Neural cell (in vitro differentiated cells): ENCODE measurements at regions not wholly inside any gene's neighbourhood (a gene's known extent, or its start where the extent isn't known, plus 50 kb on each side); places are given as distances from the start of the nearest gene placed in this dataset.

ENCODE experiments used
- H2AFZ ChIP-seq: fragments of 200-600, 300-800 bp; sonication (generic), shearing (Covaris generic); 2 replicates; pipeline ENCODE4 v1.6.0; 2014; ENCODE audit warnings: low read depth, mild to moderate bottlenecking, antibody characterized with exemption, low read length, moderate library complexity
- H3F3A ChIP-seq: fragments of 200-600 bp; shearing (Covaris generic); 2 replicates; pipeline ENCODE4 v1.6.1; 2016; ENCODE audit warnings: mild to moderate bottlenecking, moderate library complexity, mixed read lengths, antibody characterized with exemption, low read length; ENCODE audit not compliant: insufficient read depth, poor library complexity, severe bottlenecking
- H3K27ac ChIP-seq: fragments of 200-600, 300-800 bp; sonication (generic), shearing (Covaris generic); 2 replicates; pipeline ENCODE4 v1.5.1; 2014; ENCODE audit warnings: mild to moderate bottlenecking, low read length, moderate library complexity
- H3K27me3 ChIP-seq: fragments of 300-800, 200-600 bp; sonication (generic), shearing (Covaris generic); 2 replicates; pipeline ENCODE4 v1.6.0; 2014; ENCODE audit warnings: mild to moderate bottlenecking, low read depth, low read length, moderate library complexity; ENCODE audit not compliant: insufficient read depth
- H3K36me3 ChIP-seq: fragments of 300-800, 200-600 bp; sonication (generic), shearing (Covaris generic); 2 replicates; pipeline ENCODE4 v1.5.1; 2014; ENCODE audit warnings: mild to moderate bottlenecking, antibody characterized with exemption, low read length, moderate library complexity; ENCODE audit not compliant: insufficient read depth
- H3K4me2 ChIP-seq: fragments of 300-800, 200-600 bp; sonication (generic), shearing (Covaris generic); 2 replicates; pipeline ENCODE4 v1.6.0; 2014; ENCODE audit warnings: mild to moderate bottlenecking, low read length
- H3K4me3 ChIP-seq: fragments of 300-800, 200-600 bp; sonication (generic), shearing (Covaris generic); 2 replicates; pipeline ENCODE4 v1.5.1; 2014; ENCODE audit warnings: mild to moderate bottlenecking, low read length, moderate library complexity
- H3K79me2 ChIP-seq: fragments of 200-600 bp; shearing (Covaris generic); replicated peaks from 2 replicates; pipeline ENCODE4 v1.6.0; 2014; ENCODE audit warnings: mild to moderate bottlenecking, low read length, moderate library complexity; ENCODE audit not compliant: insufficient read depth
- H3K9ac ChIP-seq: fragments of 300-800, 200-600 bp; sonication (generic), shearing (Covaris generic); 2 replicates; pipeline ENCODE4 v1.6.1; 2016; ENCODE audit warnings: mild to moderate bottlenecking, low read length, mixed read lengths
- H3K9me2 ChIP-seq: fragments of 200-600 bp; shearing (Covaris generic); 2 replicates; pipeline ENCODE4 v1.6.1; 2016; ENCODE audit warnings: mild to moderate bottlenecking, low read length, mixed read lengths; ENCODE audit not compliant: insufficient read depth
- H3K9me3 ChIP-seq: fragments of 200-600, 300-800 bp; sonication (generic), shearing (Covaris generic); 2 replicates; pipeline ENCODE4 v1.6.1; 2016; ENCODE audit warnings: mild to moderate bottlenecking, mixed run types, low read length, moderate library complexity, mixed read lengths
- H4K20me1 ChIP-seq: fragments of 200-600 bp; shearing (Covaris generic); 2 replicates; pipeline ENCODE4 v1.6.1; 2016; ENCODE audit warnings: mild to moderate bottlenecking, mixed run types; ENCODE audit not compliant: insufficient read depth
- CTCF ChIP-seq: fragments of 450-650 bp; IDR thresholded peaks from 2 replicates; pipeline ENCODE4 v1.5.1; 2014; ENCODE audit warnings: antibody characterized with exemption, mild to moderate bottlenecking, moderate library complexity; ENCODE audit not compliant: poor library complexity, severe bottlenecking
- EP300 ChIP-seq: fragments of 450-650 bp; conservative IDR thresholded peaks from 2 replicates; pipeline ENCODE4 v1.6.1; 2014; ENCODE audit warnings: antibody characterized with exemption, mild to moderate bottlenecking, moderate library complexity; ENCODE audit not compliant: poor library complexity, severe bottlenecking
- EZH2 ChIP-seq: fragments of 200-600, 300-800 bp; shearing (Covaris generic), sonication (generic); IDR thresholded peaks from 2 replicates; pipeline ENCODE4 v1.6.1; 2014; ENCODE audit warnings: antibody characterized with exemption, low read length, borderline replicate concordance, mild to moderate bottlenecking; ENCODE audit not compliant: insufficient read depth, poor library complexity, severe bottlenecking
- MXI1 ChIP-seq: fragments of 450-650 bp; conservative IDR thresholded peaks from 2 replicates; pipeline ENCODE4 v1.6.1; 2014; ENCODE audit warnings: antibody characterized with exemption, mild to moderate bottlenecking; ENCODE audit not compliant: poor library complexity, severe bottlenecking
- POLR2AphosphoS5 ChIP-seq: IDR thresholded peaks from 2 replicates; pipeline ENCODE4 v1.6.1; 2012
- RAD21 ChIP-seq: fragments of 450-650 bp; conservative IDR thresholded peaks from 2 replicates; pipeline ENCODE4 v1.6.1; 2014; ENCODE audit warnings: antibody characterized with exemption, mild to moderate bottlenecking, moderate library complexity
- REST ChIP-seq: IDR thresholded peaks from 2 replicates; pipeline ENCODE4 v1.6.1; 2012; ENCODE audit warnings: borderline replicate concordance
- SMC3 ChIP-seq: fragments of 450-650 bp; conservative IDR thresholded peaks from 2 replicates; pipeline ENCODE4 v1.6.1; 2014; ENCODE audit warnings: antibody characterized with exemption, mild to moderate bottlenecking, moderate library complexity; ENCODE audit not compliant: poor library complexity
- TAF1 ChIP-seq: IDR thresholded peaks from 2 replicates; pipeline ENCODE4 v1.6.1; 2012; ENCODE audit warnings: low read depth

- H4K20me1 ChIP-seq, result no peaks in the 10 kb centered on the region
- TF ChIP-seq TAF1 (no peak), SMC3 (no peak), CTCF (no peak), RAD21 (no peak), REST (no peak), MXI1 (no peak), EZH2 (no peak), POLR2AphosphoS5 (no peak), EP300 (no peak)
- H3K27ac ChIP-seq, result no peak overlapping the region
- H3K4me2 ChIP-seq, result no peak overlapping the region
- no peaks in the 10 kb centered on the region for H3K9me2 ChIP-seq
- no peaks in the 10 kb centered on the region for H3K36me3 ChIP-seq
- H3K27me3 ChIP-seq, result no peaks in the 10 kb centered on the region
- no peaks in the 10 kb centered on the region for H3K79me2 ChIP-seq
- H3K9ac ChIP-seq, result no peak overlapping the region
- no peak overlapping the region for H2AFZ ChIP-seq
- H3K4me3 ChIP-seq, result no peak overlapping the region
- H3K9me3 ChIP-seq, result no peaks in the 10 kb centered on the region
- no peaks in the 10 kb centered on the region for H3F3A ChIP-seq
These were observed 323.3 kb upstream of the CTNNB1 start for GRCh38 chr3:40876009-40876408.

- Histone ChIP-seq H3K4me2 (no peak overlapping the region), H3K27ac (no peak overlapping the region), H3K4me3 (no peak overlapping the region), H3K79me2 (no peaks in the 10 kb centered on the region), H4K20me1 (no peaks in the 10 kb centered on the region), H3K27me3 (no peaks in the 10 kb centered on the region), H2AFZ (no peak overlapping the region), H3K9me2 (no peaks in the 10 kb centered on the region), H3K9ac (no peak overlapping the region), H3F3A (no peaks in the 10 kb centered on the region), H3K9me3 (no peaks in the 10 kb centered on the region), H3K36me3 (no peaks in the 10 kb centered on the region)
- no peak for TF ChIP-seq TAF1
- no peak for TF ChIP-seq REST
- TF ChIP-seq SMC3, result no peak
- TF ChIP-seq MXI1, result no peak
- no peak for TF ChIP-seq CTCF
- no peak for TF ChIP-seq EZH2
- no peak for TF ChIP-seq POLR2AphosphoS5
- TF ChIP-seq RAD21, result no peak
- no peak for TF ChIP-seq EP300
These were observed 322.8 kb upstream of the CTNNB1 start for GRCh38 chr3:40876496-40876895.
